K562 (cell line): ENCODE measurements at regions not wholly inside any gene's neighbourhood (a gene's known extent, or its start where the extent isn't known, plus 50 kb on each side); places are given as distances from the start of the nearest gene placed in this dataset.

Experiments used
- ATAC-seq: fragments of 200-7000 bp; cut with Tn5 transposase; 3 replicates; pipeline ENCODE4 v1.9.1; 2020; ENCODE audit warnings: moderate library complexity
- BruUV-seq: library from RNA; stranded (reverse); fragments of 400-500 nt; replicated peaks from 2 replicates; lab custom pipeline; 2021; lab: Mats Ljungman, UMichigan
- CTCF ChIA-PET: fragments of 300-600 bp; formaldehyde crosslinking; extraction: SDS; loops from one replicate; lab custom pipeline; 2021; ENCODE audit warnings: low intra/inter-chr PET ratio; lab: Yijun Ruan, JAX
- POLR2A ChIA-PET: fragments of 300-600, 350-650 bp; sonication (Branson Sonifier 250); formaldehyde crosslinking; extraction: SDS; loops from one replicate; lab custom pipeline; 2021; ENCODE audit warnings: antibody characterized with exemption, inconsistent platforms; lab: Yijun Ruan, JAX
- DNase-seq, 4 experiments: peaks; one replicate each; pipeline versions ENCODE4 v3.0.0 to v3.0.0-alpha.2; 2011 to 2018; ENCODE audit warnings: low spot score in 3 of 4, mixed read lengths in 3 of 4; ENCODE audit errors: extremely low read depth in 1 of 4
- FAIRE-seq: peaks from 2 replicates; lab custom pipeline; 2011; peaks lifted over from hg19 to GRCh38; lab: Jason Lieb, UNC
- H2AFZ ChIP-seq: 2 replicates; pipeline ENCODE4 v1.6.0; 2011; ENCODE audit warnings: low read depth, low read length, control low read depth, inconsistent platforms
- H3K27ac ChIP-seq: fragments of 200-600 bp; 3 replicates; pipeline ENCODE4 v1.8.0; 2011; ENCODE audit warnings: low read depth, mild to moderate bottlenecking, control low read depth, inconsistent platforms, low read length, moderate library complexity, mixed read lengths; ENCODE audit errors: extremely low read depth
- H3K27me3 ChIP-seq, 2 experiments: fragments of 300-600 bp in 1 of 2; 2 replicates in 1 of 2; 3 replicates in 1 of 2; pipeline versions ENCODE4 v1.6.0 to v1.8.0; 2011; ENCODE audit warnings: inconsistent platforms in 2 of 2, low read length in 2 of 2, mild to moderate bottlenecking in 1 of 2, mixed read lengths in 1 of 2, moderate library complexity in 1 of 2; ENCODE audit not compliant: control insufficient read depth in 2 of 2, insufficient read depth in 2 of 2
- H3K36me3 ChIP-seq: fragments of 300-600 bp; 3 replicates; pipeline ENCODE4 v1.8.0; 2011; ENCODE audit warnings: mild to moderate bottlenecking, low read length, inconsistent platforms; ENCODE audit not compliant: control insufficient read depth, insufficient read depth
- H3K4me1 ChIP-seq, 2 experiments: fragments of 200-600 bp in 1 of 2; replicated peaks in 1 of 2; 2 replicates in 1 of 2; 3 replicates in 1 of 2; pipeline versions ENCODE4 v1.5.1 to v1.8.0; 2011; ENCODE audit warnings: inconsistent platforms in 2 of 2, low read length in 2 of 2, mild to moderate bottlenecking in 1 of 2, mixed read lengths in 1 of 2, moderate library complexity in 1 of 2; ENCODE audit not compliant: control insufficient read depth in 2 of 2, insufficient read depth in 2 of 2
- H3K4me2 ChIP-seq: 2 replicates; pipeline ENCODE4 v1.6.1; 2011; ENCODE audit warnings: low read length, control low read depth, inconsistent platforms, mixed read lengths; ENCODE audit not compliant: insufficient read depth
- H3K4me3 ChIP-seq: fragments of 200-600 bp; sonication (generic), shearing (Covaris generic); 2 replicates; pipeline ENCODE4 v1.5.1; 2016; ENCODE audit warnings: control low read depth, inconsistent platforms
- H3K79me2 ChIP-seq: fragments of 200-600 bp; 3 replicates; pipeline ENCODE4 v1.8.0; 2011; ENCODE audit warnings: low read length, inconsistent platforms; ENCODE audit not compliant: control insufficient read depth, insufficient read depth
- H3K9ac ChIP-seq, 2 experiments: 2 replicates each; pipeline versions ENCODE4 v1.6.0 to v1.6.1; 2011; ENCODE audit warnings: low read depth in 2 of 2, low read length in 2 of 2, control low read depth in 1 of 2, inconsistent platforms in 1 of 2, mild to moderate bottlenecking in 1 of 2, mixed read lengths in 1 of 2; ENCODE audit not compliant: insufficient read depth in 1 of 2
- H3K9me1 ChIP-seq: one replicate; pipeline ENCODE4 v1.6.0; 2011; ENCODE audit warnings: inconsistent platforms, mild to moderate bottlenecking, low read length, moderate library complexity; ENCODE audit not compliant: control insufficient read depth, insufficient read depth
- H3K9me3 ChIP-seq: replicated peaks from 2 replicates; pipeline ENCODE4 v1.5.1; 2011; ENCODE audit warnings: low read depth, low read length, inconsistent platforms; ENCODE audit not compliant: control insufficient read depth, insufficient read depth
- H4K20me1 ChIP-seq: replicated peaks from 2 replicates; pipeline ENCODE4 v1.6.1; 2011; ENCODE audit warnings: low read length, inconsistent platforms, mixed read lengths; ENCODE audit not compliant: control insufficient read depth, insufficient read depth
- ASH1L ChIP-seq: fragments of 450-650 bp; IDR thresholded peaks from 2 replicates; pipeline ENCODE4 v1.6.1; 2018; ENCODE audit warnings: borderline replicate concordance, mild to moderate bottlenecking, low read depth; ENCODE audit not compliant: partially characterized antibody
- CBX1 ChIP-seq: sonication (generic); IDR thresholded peaks from 2 replicates; pipeline ENCODE4 v1.6.1; 2016; ENCODE audit warnings: antibody characterized with exemption, low read depth, mild to moderate bottlenecking
- CXXC5 ChIP-seq: fragments of 250-450 bp; sonication (Bioruptor Pico); IDR thresholded peaks from 2 replicates; pipeline ENCODE4 v1.8.0; 2022; ENCODE audit warnings: inconsistent platforms, mild to moderate bottlenecking, moderate library complexity
- EP400 ChIP-seq: fragments of 450-650 bp; IDR thresholded peaks from 2 replicates; pipeline ENCODE4 v1.6.1; 2017; ENCODE audit warnings: antibody characterized with exemption, mild to moderate bottlenecking, moderate library complexity
- FOXJ2 ChIP-seq: fragments of 200-800 bp; sonication (Bioruptor generic); IDR thresholded peaks from 2 replicates; pipeline ENCODE4 v1.6.1; 2016; ENCODE audit warnings: missing genetic modification characterization, missing compliant biosample characterization
- GABPB2 ChIP-seq: fragments of 250-450 bp; sonication (Bioruptor Pico); conservative IDR thresholded peaks from 2 replicates; pipeline ENCODE4 v1.5.1; 2021; ENCODE audit warnings: mild to moderate bottlenecking
- HDGF ChIP-seq: fragments of 450-650 bp; IDR thresholded peaks from 2 replicates; pipeline ENCODE4 v1.6.1; 2016
- MAZ ChIP-seq, 2 experiments: fragments of 450-650 bp in 1 of 2; sonication (generic) in 1 of 2; formaldehyde crosslinking; IDR thresholded peaks in 1 of 2; conservative IDR thresholded peaks in 1 of 2; 2 replicates each; pipeline versions ENCODE4 v1.4.0 to v1.5.0; 2020; ENCODE audit warnings: mild to moderate bottlenecking in 1 of 2, missing genetic modification reagents in 1 of 2
- MCM7 ChIP-seq, 2 experiments: fragments of 450-650 bp; IDR thresholded peaks; 2 replicates each; pipeline ENCODE4 v1.6.1; 2016 to 2018
- POLR3A ChIP-seq: IDR thresholded peaks from 2 replicates; pipeline ENCODE4 v1.6.1; 2011; ENCODE audit warnings: borderline replicate concordance, mild to moderate bottlenecking, moderate library complexity; ENCODE audit not compliant: insufficient read length, insufficient read depth; ENCODE audit errors: extremely low read depth
- RAD21 ChIP-seq, 2 experiments: fragments of 250-450 bp in 1 of 2; fragments of 450-650 bp in 1 of 2; sonication (Bioruptor Pico) in 1 of 2; formaldehyde crosslinking in 1 of 2; IDR thresholded peaks in 1 of 2; conservative IDR thresholded peaks in 1 of 2; 2 replicates each; pipeline versions ENCODE4 v1.4.0 to v1.8.0; 2020 to 2022; ENCODE audit warnings: mild to moderate bottlenecking in 2 of 2, moderate library complexity in 1 of 2
- SAFB ChIP-seq: fragments of 200-400 bp; formaldehyde crosslinking; IDR thresholded peaks from 2 replicates; pipeline ENCODE4 v1.6.1; 2017; ENCODE audit warnings: low read depth, low read length, borderline replicate concordance
- SETDB1 ChIP-seq: IDR thresholded peaks from one replicate; pipeline ENCODE4 v1.6.1; 2012; ENCODE audit warnings: low read length, control low read depth, inconsistent platforms
- ZBTB1 ChIP-seq: sonication (generic); formaldehyde crosslinking; IDR thresholded peaks from 2 replicates; pipeline ENCODE4 v1.8.1; 2023; ENCODE audit warnings: missing genetic modification reagents, low read depth, mild to moderate bottlenecking, borderline replicate concordance
- ZBTB34 ChIP-seq: fragments of 250-450 bp; sonication (Bioruptor Pico); IDR thresholded peaks from 2 replicates; pipeline ENCODE4 v1.8.0; 2021; ENCODE audit warnings: mild to moderate bottlenecking, moderate library complexity
- ZEB2 ChIP-seq: fragments of 450-650 bp; IDR thresholded peaks from 2 replicates; pipeline ENCODE4 v1.6.1; 2016
- ZNF232 ChIP-seq: sonication (generic); formaldehyde crosslinking; IDR thresholded peaks from 2 replicates; pipeline ENCODE4 v1.8.0; 2022; ENCODE audit warnings: mild to moderate bottlenecking, missing genetic modification reagents
- ZNF347 ChIP-seq: fragments of 450-650 bp; formaldehyde crosslinking; IDR thresholded peaks from 2 replicates; pipeline ENCODE4 v1.4.0; 2020; ENCODE audit warnings: low read depth, mild to moderate bottlenecking, moderate library complexity
- ZSCAN29 ChIP-seq: fragments of 450-650 bp; IDR thresholded peaks from 2 replicates; pipeline ENCODE4 v1.6.1; 2017
- WGBS: fragments of 100-300 bp; shearing (Covaris generic); methylation state at CpG from one replicate; pipeline ENCODE4 v1.1.6; 2016; ENCODE audit warnings: low coverage, mixed read lengths; ENCODE audit not compliant: insufficient coverage; ENCODE audit errors: missing lambda C conversion rate; 5-methylcytosine and 5-hydroxymethylcytosine counted together
- in situ Hi-C: fragments of 300-500 bp; cut with MboI; formaldehyde crosslinking; loops from 4 replicates; pipeline ENCODE4 v1.15.0; 2018; ENCODE audit warnings: inconsistent platforms, mixed read lengths
- intact Hi-C: fragments of 100-400 bp; cut with micrococcal nuclease; formaldehyde crosslinking; loops from 2 replicates; pipeline ENCODE4 v1.14.2; 2022
- TF ChIP-seq, protein P1 (sequence below): fragments of 200-800 bp; sonication (Bioruptor generic); IDR thresholded peaks from 2 replicates; pipeline ENCODE4 v1.6.1; 2017; ENCODE audit warnings: missing genetic modification characterization, missing compliant biosample characterization
- TF ChIP-seq, protein P2 (sequence below): fragments of 450-650 bp; IDR thresholded peaks from 2 replicates; pipeline ENCODE4 v1.6.1; 2014; ENCODE audit warnings: low read depth, mild to moderate bottlenecking, moderate library complexity, borderline replicate concordance

DNA sequence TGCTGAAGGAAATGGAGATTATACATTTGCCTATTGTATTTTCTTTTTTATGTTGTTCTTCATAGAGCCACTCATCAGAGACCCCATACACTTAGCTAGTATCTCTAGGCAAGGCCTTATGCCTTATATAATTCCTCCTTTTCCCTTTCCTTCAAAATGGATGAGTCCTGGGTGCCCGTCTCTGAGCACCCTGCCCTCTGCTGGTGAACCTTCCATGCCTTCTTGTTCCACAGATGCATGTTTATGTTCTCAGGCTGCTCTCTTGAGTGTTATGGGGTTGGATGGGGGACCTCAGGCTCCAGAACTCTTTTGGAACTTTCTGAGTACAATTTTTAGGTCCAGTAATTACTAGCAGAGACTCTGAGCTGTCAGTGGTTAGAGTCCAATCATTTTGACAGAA, 368.6 kb upstream of the SPRED2 start:
- Histone ChIP-seq H3K4me1 (peaks cover 0 to 23% of the 10 kb centered on the region in 2 experiments; a peak in 3 of 5 replicates), H3K79me2 (no peaks in the 10 kb centered on the region), H3K9ac (no peak overlapping the region), H3K4me3 (no peak overlapping the region), H3K27me3 (no peaks in the 10 kb centered on the region), H3K27ac (no peak overlapping the region), H4K20me1 (no peaks in the 10 kb centered on the region), H3K9me3 (no peaks in the 10 kb centered on the region), H3K4me2 (no peak overlapping the region), H3K36me3 (no peaks in the 10 kb centered on the region; the same call in 2 of the 3 replicates), H3K9me1 (no peaks in the 10 kb centered on the region), H2AFZ (no peak overlapping the region)
- DNase-seq (peak in 1 of 4 experiments; percentile 45), ATAC-seq (peak; percentile 65), FAIRE-seq (peak; percentile 60)
- WGBS, result 56% methylated on average over 1 of the region's 1 CpG
- ChIA-PET POLR2A (interaction anchor here (0.9 to 1.6 kb wide), 2 partner anchors 13 to 18 kb away, joined by 3 to 8 read pairs; no protein-coding TSS in a partner anchor), CTCF (no interaction called here)
- intact Hi-C loops (no loop called here), in situ Hi-C loops (no loop called here)
- no TSS peak for BruUV-seq
- TF ChIP-seq ZNF347 (CRISPR knock-in tag), result no peak
- TF ChIP-seq, protein P1, sequence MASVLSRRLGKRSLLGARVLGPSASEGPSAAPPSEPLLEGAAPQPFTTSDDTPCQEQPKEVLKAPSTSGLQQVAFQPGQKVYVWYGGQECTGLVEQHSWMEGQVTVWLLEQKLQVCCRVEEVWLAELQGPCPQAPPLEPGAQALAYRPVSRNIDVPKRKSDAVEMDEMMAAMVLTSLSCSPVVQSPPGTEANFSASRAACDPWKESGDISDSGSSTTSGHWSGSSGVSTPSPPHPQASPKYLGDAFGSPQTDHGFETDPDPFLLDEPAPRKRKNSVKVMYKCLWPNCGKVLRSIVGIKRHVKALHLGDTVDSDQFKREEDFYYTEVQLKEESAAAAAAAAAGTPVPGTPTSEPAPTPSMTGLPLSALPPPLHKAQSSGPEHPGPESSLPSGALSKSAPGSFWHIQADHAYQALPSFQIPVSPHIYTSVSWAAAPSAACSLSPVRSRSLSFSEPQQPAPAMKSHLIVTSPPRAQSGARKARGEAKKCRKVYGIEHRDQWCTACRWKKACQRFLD (CRISPR knock-in tag), result no peak
- no peak for TF ChIP-seq ZBTB34 (CRISPR knock-in tag)
- TF ChIP-seq ZEB2, result no peak
- peak; percentile 15 to 47; a peak in 2 of 4 replicates for TF ChIP-seq RAD21 (CRISPR knock-in tag; conservative IDR thresholded peaks at IDR 0.05 in 1 of 2, IDR thresholded peaks at IDR 0.05 in 1 of 2)
- no peak for TF ChIP-seq ZBTB1
- no peak for TF ChIP-seq EP400
- no peak for TF ChIP-seq SETDB1
- no peak for TF ChIP-seq MCM7 (IDR thresholded peaks at IDR 0.05)
- TF ChIP-seq, protein P2, sequence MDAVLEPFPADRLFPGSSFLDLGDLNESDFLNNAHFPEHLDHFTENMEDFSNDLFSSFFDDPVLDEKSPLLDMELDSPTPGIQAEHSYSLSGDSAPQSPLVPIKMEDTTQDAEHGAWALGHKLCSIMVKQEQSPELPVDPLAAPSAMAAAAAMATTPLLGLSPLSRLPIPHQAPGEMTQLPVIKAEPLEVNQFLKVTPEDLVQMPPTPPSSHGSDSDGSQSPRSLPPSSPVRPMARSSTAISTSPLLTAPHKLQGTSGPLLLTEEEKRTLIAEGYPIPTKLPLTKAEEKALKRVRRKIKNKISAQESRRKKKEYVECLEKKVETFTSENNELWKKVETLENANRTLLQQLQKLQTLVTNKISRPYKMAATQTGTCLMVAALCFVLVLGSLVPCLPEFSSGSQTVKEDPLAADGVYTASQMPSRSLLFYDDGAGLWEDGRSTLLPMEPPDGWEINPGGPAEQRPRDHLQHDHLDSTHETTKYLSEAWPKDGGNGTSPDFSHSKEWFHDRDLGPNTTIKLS, result no peak
- no peak for TF ChIP-seq MAZ (CRISPR knock-in tag; conservative IDR thresholded peaks at IDR 0.05 in 1 of 2, IDR thresholded peaks at IDR 0.05 in 1 of 2)
- no peak for TF ChIP-seq ASH1L
- TF ChIP-seq POLR3A, result no peak
- no peak for TF ChIP-seq ZNF232 (CRISPR knock-in tag)
- TF ChIP-seq CXXC5, result 0 out of 2 replicates have a peak, but pooled peaks have one; percentile 7
- no peak for TF ChIP-seq CBX1
- no peak for TF ChIP-seq GABPB2 (CRISPR knock-in tag)
- no peak for TF ChIP-seq FOXJ2 (tag)
- no peak for TF ChIP-seq ZSCAN29
- no peak for TF ChIP-seq HDGF
- no peak for TF ChIP-seq SAFB
